Vagina (tissue), 2 donors: ENCODE measurements at regions not wholly inside any gene's neighbourhood (a gene's known extent, or its start where the extent isn't known, plus 50 kb on each side); places are given as distances from the start of the nearest gene placed in this dataset.

Experiments used
- CTCF ChIP-seq, 3 experiments: fragments of 450-650 bp in 2 of 3; fragments of 200-600 bp in 1 of 3; sonication (generic) in 1 of 3; IDR thresholded peaks; one replicate each; pipeline ENCODE4 v1.5.1; 2017 to 2019; ENCODE audit warnings: antibody characterized with exemption in 3 of 3, mild to moderate bottlenecking in 2 of 3, moderate library complexity in 2 of 3
- POLR2A ChIP-seq, 2 donors: fragments of 450-650 bp; IDR thresholded peaks; one replicate each; pipeline ENCODE4 v1.6.1; 2017; ENCODE audit warnings: antibody characterized with exemption in 2 of 2, mild to moderate bottlenecking in 2 of 2, moderate library complexity in 2 of 2
- POLR2AphosphoS5 ChIP-seq, 2 donors: sonication (generic); formaldehyde crosslinking; IDR thresholded peaks; one replicate each; pipeline ENCODE4 v1.9.0; 2017; ENCODE audit warnings: antibody characterized with exemption in 2 of 2, mild to moderate bottlenecking in 2 of 2, low read depth in 1 of 2; ENCODE audit not compliant: insufficient read depth in 1 of 2

- TF ChIP-seq CTCF (IDR thresholded peaks at IDR 0.05) (no peak), POLR2A (IDR thresholded peaks at IDR 0.05) (no peak), POLR2AphosphoS5 (IDR thresholded peaks at IDR 0.05; ENCODE audit: insufficient read depth in 1 of 2, low read depth in 1 of 2) (no peak)
Observed at GRCh38 chr4:141302924-141303323, 82.2 kb downstream of the ZNF330 start.
